Neural cell (in vitro differentiated cells): ENCODE measurements at regions not wholly inside any gene's neighbourhood (a gene's known extent, or its start where the extent isn't known, plus 50 kb on each side); places are given as distances from the start of the nearest gene placed in this dataset.
"Not testable (repeated sequence)": the region's sequence is repeated elsewhere in the genome, so short reads cannot be mapped to it uniquely, and the experiment has no call there.

Source experiments
- EP300 ChIP-seq: fragments of 450-650 bp; conservative IDR thresholded peaks from 2 replicates; pipeline ENCODE4 v1.6.1; 2014; ENCODE audit warnings: antibody characterized with exemption, mild to moderate bottlenecking, moderate library complexity; ENCODE audit not compliant: poor library complexity, severe bottlenecking
- EZH2 ChIP-seq: fragments of 200-600, 300-800 bp; shearing (Covaris generic), sonication (generic); IDR thresholded peaks from 2 replicates; pipeline ENCODE4 v1.6.1; 2014; ENCODE audit warnings: antibody characterized with exemption, low read length, borderline replicate concordance, mild to moderate bottlenecking; ENCODE audit not compliant: insufficient read depth, poor library complexity, severe bottlenecking
- MXI1 ChIP-seq: fragments of 450-650 bp; conservative IDR thresholded peaks from 2 replicates; pipeline ENCODE4 v1.6.1; 2014; ENCODE audit warnings: antibody characterized with exemption, mild to moderate bottlenecking; ENCODE audit not compliant: poor library complexity, severe bottlenecking
- POLR2AphosphoS5 ChIP-seq: IDR thresholded peaks from 2 replicates; pipeline ENCODE4 v1.6.1; 2012
- RAD21 ChIP-seq: fragments of 450-650 bp; conservative IDR thresholded peaks from 2 replicates; pipeline ENCODE4 v1.6.1; 2014; ENCODE audit warnings: antibody characterized with exemption, mild to moderate bottlenecking, moderate library complexity
- SMC3 ChIP-seq: fragments of 450-650 bp; conservative IDR thresholded peaks from 2 replicates; pipeline ENCODE4 v1.6.1; 2014; ENCODE audit warnings: antibody characterized with exemption, mild to moderate bottlenecking, moderate library complexity; ENCODE audit not compliant: poor library complexity
- TAF1 ChIP-seq: IDR thresholded peaks from 2 replicates; pipeline ENCODE4 v1.6.1; 2012; ENCODE audit warnings: low read depth
- TF ChIP-seq, protein P1 (sequence below): fragments of 450-650 bp; IDR thresholded peaks from 2 replicates; pipeline ENCODE4 v1.5.1; 2014; ENCODE audit warnings: antibody characterized with exemption, mild to moderate bottlenecking, moderate library complexity; ENCODE audit not compliant: poor library complexity, severe bottlenecking
- TF ChIP-seq, protein P2 (sequence below): IDR thresholded peaks from 2 replicates; pipeline ENCODE4 v1.6.1; 2012; ENCODE audit warnings: borderline replicate concordance

DNA sequence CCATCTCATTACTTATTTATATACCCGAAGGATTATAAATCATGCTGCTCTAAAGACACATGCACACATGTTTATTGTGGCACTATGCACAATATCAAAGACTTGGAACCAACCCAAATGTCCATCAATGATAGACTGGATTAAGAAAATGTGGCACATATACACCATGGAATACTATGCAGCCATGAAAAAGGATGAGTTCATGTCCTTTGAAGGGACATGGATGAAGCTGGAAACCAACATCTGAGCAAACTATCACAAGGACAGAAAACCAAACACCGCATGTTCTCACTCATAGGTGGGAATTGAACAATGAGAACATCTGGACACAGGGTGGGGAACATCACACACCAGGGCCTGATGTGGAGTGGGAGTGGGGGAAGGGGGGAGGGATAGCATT, 645.0 kb upstream of the CDH10 start:
- TF ChIP-seq, protein P1, sequence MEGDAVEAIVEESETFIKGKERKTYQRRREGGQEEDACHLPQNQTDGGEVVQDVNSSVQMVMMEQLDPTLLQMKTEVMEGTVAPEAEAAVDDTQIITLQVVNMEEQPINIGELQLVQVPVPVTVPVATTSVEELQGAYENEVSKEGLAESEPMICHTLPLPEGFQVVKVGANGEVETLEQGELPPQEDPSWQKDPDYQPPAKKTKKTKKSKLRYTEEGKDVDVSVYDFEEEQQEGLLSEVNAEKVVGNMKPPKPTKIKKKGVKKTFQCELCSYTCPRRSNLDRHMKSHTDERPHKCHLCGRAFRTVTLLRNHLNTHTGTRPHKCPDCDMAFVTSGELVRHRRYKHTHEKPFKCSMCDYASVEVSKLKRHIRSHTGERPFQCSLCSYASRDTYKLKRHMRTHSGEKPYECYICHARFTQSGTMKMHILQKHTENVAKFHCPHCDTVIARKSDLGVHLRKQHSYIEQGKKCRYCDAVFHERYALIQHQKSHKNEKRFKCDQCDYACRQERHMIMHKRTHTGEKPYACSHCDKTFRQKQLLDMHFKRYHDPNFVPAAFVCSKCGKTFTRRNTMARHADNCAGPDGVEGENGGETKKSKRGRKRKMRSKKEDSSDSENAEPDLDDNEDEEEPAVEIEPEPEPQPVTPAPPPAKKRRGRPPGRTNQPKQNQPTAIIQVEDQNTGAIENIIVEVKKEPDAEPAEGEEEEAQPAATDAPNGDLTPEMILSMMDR = not testable (repeated sequence)
- TF ChIP-seq EZH2, EP300, POLR2AphosphoS5, MXI1, RAD21, TAF1, SMC3: not testable (repeated sequence)
- TF ChIP-seq, protein P2, sequence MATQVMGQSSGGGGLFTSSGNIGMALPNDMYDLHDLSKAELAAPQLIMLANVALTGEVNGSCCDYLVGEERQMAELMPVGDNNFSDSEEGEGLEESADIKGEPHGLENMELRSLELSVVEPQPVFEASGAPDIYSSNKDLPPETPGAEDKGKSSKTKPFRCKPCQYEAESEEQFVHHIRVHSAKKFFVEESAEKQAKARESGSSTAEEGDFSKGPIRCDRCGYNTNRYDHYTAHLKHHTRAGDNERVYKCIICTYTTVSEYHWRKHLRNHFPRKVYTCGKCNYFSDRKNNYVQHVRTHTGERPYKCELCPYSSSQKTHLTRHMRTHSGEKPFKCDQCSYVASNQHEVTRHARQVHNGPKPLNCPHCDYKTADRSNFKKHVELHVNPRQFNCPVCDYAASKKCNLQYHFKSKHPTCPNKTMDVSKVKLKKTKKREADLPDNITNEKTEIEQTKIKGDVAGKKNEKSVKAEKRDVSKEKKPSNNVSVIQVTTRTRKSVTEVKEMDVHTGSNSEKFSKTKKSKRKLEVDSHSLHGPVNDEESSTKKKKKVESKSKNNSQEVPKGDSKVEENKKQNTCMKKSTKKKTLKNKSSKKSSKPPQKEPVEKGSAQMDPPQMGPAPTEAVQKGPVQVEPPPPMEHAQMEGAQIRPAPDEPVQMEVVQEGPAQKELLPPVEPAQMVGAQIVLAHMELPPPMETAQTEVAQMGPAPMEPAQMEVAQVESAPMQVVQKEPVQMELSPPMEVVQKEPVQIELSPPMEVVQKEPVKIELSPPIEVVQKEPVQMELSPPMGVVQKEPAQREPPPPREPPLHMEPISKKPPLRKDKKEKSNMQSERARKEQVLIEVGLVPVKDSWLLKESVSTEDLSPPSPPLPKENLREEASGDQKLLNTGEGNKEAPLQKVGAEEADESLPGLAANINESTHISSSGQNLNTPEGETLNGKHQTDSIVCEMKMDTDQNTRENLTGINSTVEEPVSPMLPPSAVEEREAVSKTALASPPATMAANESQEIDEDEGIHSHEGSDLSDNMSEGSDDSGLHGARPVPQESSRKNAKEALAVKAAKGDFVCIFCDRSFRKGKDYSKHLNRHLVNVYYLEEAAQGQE = not testable (repeated sequence)
